ENCODE measurements at regions not wholly inside any gene's neighbourhood (a gene's known extent, or its start where the extent isn't known, plus 50 kb on each side); places are given as distances from the start of the nearest gene placed in this dataset.

GRCh38 chr12:114998750-114999128, 314.8 kb upstream of the TBX3 start:
- H3K4me3 Mint-ChIP-seq (ENCODE audit: unreplicated experiment) = no peak overlapping the region
- H3K4me1 Mint-ChIP-seq (ENCODE audit: unreplicated experiment) = peaks cover 6% of the 10 kb centered on the region
- H3K36me3 Mint-ChIP-seq (ENCODE audit: low read depth, unreplicated experiment) = peaks cover 4% of the 10 kb centered on the region
- H3K27ac Mint-ChIP-seq (ENCODE audit: unreplicated experiment) = no peak overlapping the region
- DNase-seq (ENCODE audit: low spot score) = no peak
- peaks cover 5% of the 10 kb centered on the region for H3K9me3 Mint-ChIP-seq (ENCODE audit: unreplicated experiment)
- TF ChIP-seq CTCF (IDR thresholded peaks at IDR 0.05; ENCODE audit: unreplicated experiment) = no peak
- H3K27me3 Mint-ChIP-seq (ENCODE audit: unreplicated experiment) = peaks cover 5% of the 10 kb centered on the region

GRCh38 chr12:114998118-114998749, 314.3 kb upstream of the TBX3 start:
- Mint-ChIP-seq H3K4me1 (ENCODE audit: unreplicated experiment) (peaks cover 6% of the 10 kb centered on the region), H3K9me3 (ENCODE audit: unreplicated experiment) (peaks cover 5% of the 10 kb centered on the region), H3K27ac (ENCODE audit: unreplicated experiment) (no peak overlapping the region), H3K27me3 (ENCODE audit: unreplicated experiment) (peaks cover 5% of the 10 kb centered on the region), H3K4me3 (ENCODE audit: unreplicated experiment) (no peak overlapping the region), H3K36me3 (ENCODE audit: low read depth, unreplicated experiment) (peaks cover 4% of the 10 kb centered on the region)
- TF ChIP-seq CTCF (IDR thresholded peaks at IDR 0.05; ENCODE audit: unreplicated experiment) = no peak
- no peak for DNase-seq (ENCODE audit: low spot score)

GRCh38 chr12:114996382-114996781, 312.4 kb upstream of the TBX3 start:
- Mint-ChIP-seq H3K9me3 (ENCODE audit: unreplicated experiment) (peaks cover 5% of the 10 kb centered on the region), H3K4me1 (ENCODE audit: unreplicated experiment) (peaks cover 6% of the 10 kb centered on the region), H3K4me3 (ENCODE audit: unreplicated experiment) (no peak overlapping the region), H3K27me3 (ENCODE audit: unreplicated experiment) (peaks cover 5% of the 10 kb centered on the region), H3K36me3 (ENCODE audit: low read depth, unreplicated experiment) (peaks cover 4% of the 10 kb centered on the region), H3K27ac (ENCODE audit: unreplicated experiment) (no peak overlapping the region)
- no peak for DNase-seq (ENCODE audit: low spot score)
- no peak for TF ChIP-seq CTCF (IDR thresholded peaks at IDR 0.05; ENCODE audit: unreplicated experiment)

GRCh38 chr12:114995891-114996290, 311.9 kb upstream of the TBX3 start:
- Mint-ChIP-seq H3K27me3 (ENCODE audit: unreplicated experiment) (peaks cover 5% of the 10 kb centered on the region), H3K4me3 (ENCODE audit: unreplicated experiment) (no peak overlapping the region), H3K36me3 (ENCODE audit: low read depth, unreplicated experiment) (peaks cover 4% of the 10 kb centered on the region), H3K9me3 (ENCODE audit: unreplicated experiment) (peaks cover 5% of the 10 kb centered on the region), H3K4me1 (ENCODE audit: unreplicated experiment) (peaks cover 6% of the 10 kb centered on the region), H3K27ac (ENCODE audit: unreplicated experiment) (no peak overlapping the region)
- no peak for TF ChIP-seq CTCF (IDR thresholded peaks at IDR 0.05; ENCODE audit: unreplicated experiment)
- DNase-seq (ENCODE audit: low spot score) = no peak

GRCh38 chr12:114993165-114993564, 309.2 kb upstream of the TBX3 start:
- H3K27ac Mint-ChIP-seq (ENCODE audit: unreplicated experiment) = no peak overlapping the region
- H3K36me3 Mint-ChIP-seq (ENCODE audit: low read depth, unreplicated experiment) = peaks cover 4% of the 10 kb centered on the region
- no peak for TF ChIP-seq CTCF (IDR thresholded peaks at IDR 0.05; ENCODE audit: unreplicated experiment)
- peaks cover 5% of the 10 kb centered on the region for H3K9me3 Mint-ChIP-seq (ENCODE audit: unreplicated experiment)
- DNase-seq (ENCODE audit: low spot score) = no peak
- no peaks in the 10 kb centered on the region for H3K4me1 Mint-ChIP-seq (ENCODE audit: unreplicated experiment)
- H3K27me3 Mint-ChIP-seq (ENCODE audit: unreplicated experiment) = peaks cover 2% of the 10 kb centered on the region
- no peak overlapping the region for H3K4me3 Mint-ChIP-seq (ENCODE audit: unreplicated experiment)
